GM12891 (cell line): ENCODE measurements at regions not wholly inside any gene's neighbourhood (a gene's known extent, or its start where the extent isn't known, plus 50 kb on each side); places are given as distances from the start of the nearest gene placed in this dataset.
"Not testable (repeated sequence)": the region's sequence is repeated elsewhere in the genome, so short reads cannot be mapped to it uniquely, and the experiment has no call there.

Experiments
- DNase-seq: peaks from one replicate; pipeline ENCODE4 v3.0.0; 2011; ENCODE audit warnings: low spot score; ENCODE audit not compliant: insufficient read length
- FAIRE-seq: peaks from 2 replicates; lab custom pipeline; 2011; peaks lifted over from hg19 to GRCh38; lab: Jason Lieb, UNC
- PAX5 ChIP-seq: IDR thresholded peaks from 2 replicates; pipeline ENCODE4 v1.6.1; 2011; ENCODE audit warnings: low read length, moderate library complexity, mild to moderate bottlenecking; ENCODE audit not compliant: insufficient read depth, severe bottlenecking
- POLR2A ChIP-seq: IDR thresholded peaks from 2 replicates; pipeline ENCODE4 v1.6.1; 2011; ENCODE audit warnings: low read depth, low read length, control low read depth
- POLR2AphosphoS5 ChIP-seq: IDR thresholded peaks from 2 replicates; pipeline ENCODE4 v1.6.1; 2011; ENCODE audit warnings: low read depth, low read length, control low read depth
- POU2F2 ChIP-seq: IDR thresholded peaks from 2 replicates; pipeline ENCODE4 v1.6.1; 2011; ENCODE audit warnings: low read depth, mild to moderate bottlenecking, control low read depth, low read length, moderate library complexity
- SPI1 ChIP-seq: IDR thresholded peaks from 2 replicates; pipeline ENCODE4 v1.6.1; 2011; ENCODE audit warnings: low read depth, low read length, control low read depth
- TAF1 ChIP-seq: IDR thresholded peaks from 2 replicates; pipeline ENCODE4 v1.6.1; 2011; ENCODE audit warnings: low read depth, low read length, control low read depth

DNA sequence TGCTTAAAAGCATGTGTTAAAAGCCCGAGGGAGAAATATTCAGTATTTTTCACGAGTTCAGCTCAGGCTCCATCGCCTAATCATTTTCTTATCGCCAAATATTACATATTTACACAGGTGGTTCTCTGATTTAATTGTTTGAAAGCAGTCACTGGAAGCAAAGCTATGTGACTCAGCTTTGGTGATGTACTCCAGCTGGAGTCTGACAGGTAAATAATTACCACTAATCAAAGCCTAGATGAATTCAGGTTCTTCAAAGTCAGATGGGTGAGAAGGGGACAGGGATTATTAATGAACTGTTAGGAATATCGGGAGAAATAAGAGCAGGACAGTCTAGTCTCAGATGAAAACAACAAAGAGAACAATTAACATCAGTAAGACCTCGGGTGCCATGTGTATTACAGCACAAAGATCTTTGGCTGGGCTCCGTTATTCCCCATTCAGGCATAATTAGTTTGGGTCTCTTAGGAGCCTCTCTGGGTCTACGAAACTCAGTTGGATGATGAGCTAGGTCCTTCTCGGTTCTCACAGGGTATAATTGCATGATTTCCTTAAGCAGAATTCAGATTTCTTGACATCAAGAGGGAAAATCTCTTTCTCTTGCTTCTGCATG lies 331.7 kb upstream of the ADAMTS9 start:
- FAIRE-seq, result no peak
- no peak for TF ChIP-seq POU2F2
- TF ChIP-seq POLR2AphosphoS5, result no peak
- no peak for TF ChIP-seq SPI1
- TF ChIP-seq POLR2A, result no peak
- TF ChIP-seq TAF1, result no peak
- no peak for TF ChIP-seq PAX5
- no peak for DNase-seq

DNA sequence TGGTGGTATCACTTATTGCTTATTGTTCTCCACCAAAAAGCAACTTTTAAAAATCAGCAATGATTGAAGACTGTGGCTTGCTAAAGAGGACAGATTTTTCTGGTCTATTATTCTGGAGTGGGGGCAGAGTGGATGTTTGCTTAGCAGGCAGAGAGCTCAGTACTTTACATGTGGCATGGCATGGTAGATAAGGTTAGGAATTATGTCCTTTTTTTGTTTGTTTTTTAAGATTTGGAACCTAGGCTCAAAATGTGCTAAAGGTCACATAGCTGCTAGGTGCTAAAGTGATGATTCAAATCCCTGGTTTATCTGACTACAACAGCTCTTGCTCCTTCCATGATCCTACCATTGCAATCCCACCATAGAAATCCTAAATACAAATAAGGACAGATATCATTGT lies 331.0 kb upstream of the ADAMTS9 start:
- FAIRE-seq, result no peak
- DNase-seq, result no peak
- no peak for TF ChIP-seq TAF1
- TF ChIP-seq SPI1, result no peak
- no peak for TF ChIP-seq POLR2AphosphoS5
- TF ChIP-seq POLR2A, result no peak
- TF ChIP-seq PAX5, result no peak
- TF ChIP-seq POU2F2, result no peak

DNA sequence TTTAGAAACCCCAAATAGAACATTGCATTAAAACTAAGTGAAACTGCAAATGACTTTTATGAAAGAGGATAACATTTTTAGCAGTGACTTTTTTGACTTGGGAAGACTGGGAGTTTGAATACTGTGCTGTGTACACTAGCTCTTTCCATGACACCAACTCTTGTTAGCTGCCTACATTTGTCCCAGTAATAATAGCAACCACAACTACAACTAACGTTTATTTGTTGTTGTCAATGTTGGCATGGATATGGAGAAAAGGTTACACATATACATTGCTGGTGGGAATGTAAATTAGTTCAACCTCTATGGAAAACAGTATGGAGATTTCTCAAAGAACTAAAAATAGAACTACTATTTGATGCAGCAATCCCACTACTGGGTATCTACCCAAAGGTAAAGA lies 329.6 kb upstream of the ADAMTS9 start:
- FAIRE-seq (no peak), DNase-seq (no peak)
- no peak for TF ChIP-seq PAX5
- TF ChIP-seq POLR2A, result no peak
- TF ChIP-seq SPI1, result no peak
- TF ChIP-seq TAF1, result no peak

DNA sequence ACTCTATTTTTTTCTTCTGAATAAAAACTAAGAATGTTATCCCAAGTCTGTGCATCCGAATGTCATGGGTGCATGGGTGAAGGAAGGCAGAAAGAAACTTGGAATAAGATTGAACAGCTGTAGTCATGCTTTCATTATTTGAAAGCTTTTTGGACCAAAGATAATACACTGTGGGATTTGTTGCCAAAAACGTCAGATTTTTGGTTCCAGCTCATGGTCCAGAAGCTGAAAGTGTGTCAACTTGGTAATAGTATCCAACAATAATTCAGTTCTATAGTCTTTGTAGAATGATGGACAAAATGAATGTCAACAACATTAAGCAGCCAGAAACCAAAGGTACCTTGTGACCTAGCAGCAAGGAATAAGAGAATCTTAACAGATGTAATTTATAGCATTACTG lies 327.9 kb upstream of the ADAMTS9 start:
- FAIRE-seq (no peak), DNase-seq (no peak)
- TF ChIP-seq POLR2A (no peak), POU2F2 (no peak), SPI1 (no peak), PAX5 (no peak), TAF1 (no peak), POLR2AphosphoS5 (no peak)

DNA sequence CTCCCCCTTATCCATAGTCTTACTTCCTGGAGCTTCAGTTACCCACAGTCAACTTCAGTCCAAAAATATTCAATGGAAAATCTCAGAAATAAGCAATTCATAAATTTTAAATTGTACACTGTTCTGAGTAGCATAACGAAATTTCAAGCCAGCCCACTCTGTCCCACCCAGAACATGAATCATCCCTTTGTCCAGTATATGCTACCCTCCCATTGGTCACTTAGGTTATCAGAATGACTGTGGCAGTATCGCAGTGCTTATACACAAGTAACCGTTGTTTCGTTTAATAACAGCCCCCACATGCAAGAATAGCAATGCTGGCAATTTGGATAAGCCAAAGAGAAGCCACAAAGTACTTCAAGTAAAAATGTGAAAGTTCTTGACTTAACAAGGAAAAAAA lies 325.3 kb upstream of the ADAMTS9 start:
- FAIRE-seq, result no peak
- no peak for DNase-seq
- TF ChIP-seq PAX5 (no peak), SPI1 (no peak), POU2F2 (no peak), TAF1 (no peak), POLR2A (no peak), POLR2AphosphoS5 (no peak)

DNA sequence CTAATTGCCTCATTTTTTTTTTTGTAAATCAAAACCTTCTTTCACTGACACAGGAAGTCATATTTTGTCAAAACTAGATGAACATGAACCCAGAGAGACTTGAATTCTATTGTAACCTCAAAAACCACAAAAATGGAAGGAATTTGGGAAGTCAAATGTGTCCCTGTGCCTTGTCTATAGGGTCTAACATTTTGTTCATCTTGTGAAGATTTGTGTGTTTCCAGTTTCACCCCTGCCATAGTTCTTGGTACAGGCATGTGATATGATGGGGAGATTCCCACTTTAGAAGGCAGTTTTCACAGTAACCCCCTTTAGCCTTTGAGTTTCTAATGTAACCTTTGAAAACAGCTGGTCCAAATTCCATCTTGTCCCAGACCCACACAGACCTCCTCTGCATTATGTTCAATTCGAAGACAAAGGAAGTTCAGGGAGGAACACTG lies 318.5 kb upstream of the ADAMTS9 start:
- no peak for FAIRE-seq
- no peak for DNase-seq
- no peak for TF ChIP-seq TAF1
- TF ChIP-seq POLR2A, result no peak
- no peak for TF ChIP-seq POU2F2
- TF ChIP-seq POLR2AphosphoS5, result no peak
- no peak for TF ChIP-seq SPI1
- no peak for TF ChIP-seq PAX5

DNA sequence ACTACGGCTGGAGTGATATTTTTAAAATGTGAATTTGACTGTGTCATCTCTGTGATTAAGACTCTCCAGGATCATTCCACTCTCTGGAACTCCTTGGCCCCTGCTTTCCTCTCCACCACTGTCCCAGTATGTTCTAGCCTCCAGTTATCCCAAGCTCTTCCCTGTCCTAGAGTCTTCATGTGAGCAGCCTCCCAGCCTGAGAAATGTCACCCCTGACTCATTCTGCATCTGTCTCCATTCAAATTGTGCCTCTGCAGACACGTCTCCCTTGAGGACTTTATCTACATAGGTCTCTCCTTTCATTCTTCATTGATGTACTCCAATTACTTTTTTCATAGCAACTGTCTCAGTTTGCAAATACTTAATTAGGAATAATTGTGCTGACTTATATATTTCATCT lies 317.7 kb upstream of the ADAMTS9 start:
- no peak for TF ChIP-seq POLR2A
- DNase-seq, result no peak
- FAIRE-seq, result no peak

DNA sequence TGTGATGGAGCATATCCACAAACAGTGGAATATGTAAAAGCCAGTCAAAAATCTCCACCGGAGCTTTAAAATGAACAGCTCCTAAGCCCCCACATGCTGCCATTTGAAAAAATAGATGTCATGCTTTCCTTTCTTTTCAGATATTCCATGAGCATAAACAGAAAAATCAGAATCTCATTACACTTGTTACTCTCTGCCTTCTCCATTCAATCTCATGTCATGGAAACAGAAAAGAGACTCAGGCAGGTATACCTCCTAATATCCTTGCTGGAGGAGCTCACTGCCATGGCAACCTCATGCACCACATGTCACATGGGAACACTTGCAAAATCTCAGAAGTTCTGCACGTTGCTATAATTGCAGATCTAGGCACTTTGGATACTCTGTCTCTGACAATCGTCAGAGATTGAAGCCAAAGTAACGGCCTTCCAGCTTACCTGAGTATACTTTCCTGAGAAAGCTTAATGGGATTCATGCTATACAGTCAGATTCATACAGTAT lies 317.0 kb upstream of the ADAMTS9 start:
- FAIRE-seq (no peak), DNase-seq (no peak)
- no peak for TF ChIP-seq POLR2A
- no peak for TF ChIP-seq SPI1
- no peak for TF ChIP-seq TAF1
- TF ChIP-seq POU2F2, result no peak
- TF ChIP-seq PAX5, result no peak
- no peak for TF ChIP-seq POLR2AphosphoS5

DNA sequence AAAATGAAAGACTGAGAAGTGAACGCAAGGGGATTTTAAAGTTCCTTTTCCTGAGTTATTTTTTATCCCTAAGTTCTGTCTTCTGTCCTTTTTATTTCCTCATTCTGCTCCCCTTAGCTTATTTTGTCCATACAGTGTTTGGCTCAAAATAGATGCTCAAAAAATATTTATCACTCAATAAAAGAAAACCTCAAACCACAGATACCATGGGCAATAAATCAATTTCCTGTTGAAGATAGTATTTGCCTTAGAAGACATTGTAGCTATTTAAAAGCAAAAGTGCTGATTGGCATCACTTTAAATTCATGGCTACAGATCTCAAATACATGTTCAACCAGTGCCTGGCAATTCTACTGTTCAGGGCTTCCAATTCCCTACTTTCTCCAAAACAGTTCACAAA lies 316.5 kb upstream of the ADAMTS9 start:
- FAIRE-seq (no peak), DNase-seq (no peak)
- TF ChIP-seq POU2F2, result no peak

DNA sequence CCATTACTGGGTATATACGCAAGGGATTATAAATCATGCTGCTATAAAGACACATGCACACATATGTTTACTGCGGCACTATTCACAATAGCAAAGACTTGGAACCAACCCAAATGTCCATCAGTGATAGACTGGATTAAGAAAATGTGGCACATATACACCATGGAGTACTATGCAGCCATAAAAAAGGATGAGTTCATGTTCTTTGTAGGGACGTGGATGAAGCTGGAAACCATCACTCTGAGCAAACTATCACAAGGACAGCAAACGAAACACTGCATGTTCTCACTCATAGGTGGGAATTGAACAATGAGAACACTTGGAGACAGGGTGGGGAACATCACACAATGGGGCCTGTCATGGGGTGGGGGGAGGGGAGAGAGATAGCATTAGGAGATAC lies 313.3 kb upstream of the ADAMTS9 start:
- FAIRE-seq, result not testable (repeated sequence)

DNA sequence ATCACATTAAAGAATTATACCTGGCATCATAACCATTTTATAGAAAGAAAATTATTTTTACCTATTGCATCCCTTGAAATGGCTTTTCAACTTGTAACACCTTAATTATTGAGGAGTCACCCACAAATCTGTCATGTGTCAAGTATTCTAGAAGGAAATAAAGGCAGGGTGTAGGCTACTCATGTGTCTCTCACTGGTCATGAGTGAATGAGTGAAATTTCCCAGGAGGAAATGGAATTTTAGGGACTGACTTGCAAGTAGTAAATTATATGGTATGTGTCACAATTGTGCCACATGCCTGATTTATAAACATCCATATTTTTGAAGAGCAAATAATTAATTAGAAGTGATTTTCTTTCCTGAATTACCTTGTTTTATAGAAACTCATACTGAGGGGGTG lies 310.5 kb upstream of the ADAMTS9 start:
- TF ChIP-seq PAX5, result no peak
- no peak for TF ChIP-seq POLR2AphosphoS5
- no peak for TF ChIP-seq POLR2A
- no peak for TF ChIP-seq TAF1
- TF ChIP-seq SPI1, result no peak
- no peak for TF ChIP-seq POU2F2
- FAIRE-seq (no peak), DNase-seq (no peak)

More for the DNA sequence above, 313.3 kb upstream of the ADAMTS9 start:
- DNase-seq, result not testable (repeated sequence)
